Endothelial cell of umbilical vein (primary cell): ENCODE measurements at regions not wholly inside any gene's neighbourhood (a gene's known extent, or its start where the extent isn't known, plus 50 kb on each side); places are given as distances from the start of the nearest gene placed in this dataset.

ENCODE experiments used
- BruUV-seq: library from RNA; stranded (reverse); fragments of 400-500 nt; replicated peaks from 2 replicates; lab custom pipeline; 2021; lab: Mats Ljungman, UMichigan
- CTCF ChIA-PET: fragments of 300-600, 350-600 bp; sonication (Branson Sonifier 250); formaldehyde crosslinking; loops from one replicate; lab custom pipeline; 2021; ENCODE audit warnings: antibody characterized with exemption, inconsistent platforms; lab: Charles Lee
- POLR2A ChIA-PET: fragments of 300-600, 350-600 bp; sonication (Branson Sonifier 250); formaldehyde crosslinking; loops from one replicate; lab custom pipeline; 2021; ENCODE audit warnings: antibody characterized with exemption, inconsistent platforms; lab: Charles Lee
- DNase-seq: peaks from one replicate; pipeline ENCODE4 v3.0.0-alpha.2; 2011; ENCODE audit warnings: low read depth, low spot score
- FAIRE-seq: peaks from 2 replicates; lab custom pipeline; 2011; peaks lifted over from hg19 to GRCh38; lab: Jason Lieb, UNC
- H2AFZ ChIP-seq: 2 replicates; pipeline ENCODE4 v1.6.0; 2012; ENCODE audit warnings: low read depth, low read length, control low read depth, inconsistent platforms
- H3K27ac ChIP-seq: 2 replicates; pipeline ENCODE4 v1.5.1; 2011; ENCODE audit warnings: low read depth, mild to moderate bottlenecking, control low read depth, low read length, moderate library complexity; ENCODE audit not compliant: insufficient read depth
- H3K27me3 ChIP-seq, 2 experiments: 2 replicates each; pipeline versions ENCODE4 v1.6.0 to v1.6.1; 2011; ENCODE audit warnings: low read length in 2 of 2, mixed read lengths in 1 of 2; ENCODE audit not compliant: control insufficient read depth in 2 of 2, insufficient read depth in 2 of 2
- H3K36me3 ChIP-seq, 2 experiments: 2 replicates in 1 of 2; 3 replicates in 1 of 2; pipeline ENCODE4 v1.5.1; 2011; ENCODE audit warnings: low read length in 2 of 2, mild to moderate bottlenecking in 1 of 2, moderate library complexity in 1 of 2; ENCODE audit not compliant: control insufficient read depth in 2 of 2, insufficient read depth in 2 of 2; ENCODE audit errors: extremely low read depth in 1 of 2
- H3K4me1 ChIP-seq: 3 replicates; pipeline ENCODE4 v1.5.1; 2011; ENCODE audit warnings: mild to moderate bottlenecking, low read length; ENCODE audit not compliant: control insufficient read depth, insufficient read depth; ENCODE audit errors: extremely low read depth
- H3K4me2 ChIP-seq: 2 replicates; pipeline ENCODE4 v1.6.1; 2011; ENCODE audit warnings: low read length, control low read depth, mixed read lengths; ENCODE audit not compliant: insufficient read depth
- H3K4me3 ChIP-seq, 3 experiments: fragments of 200-600 bp in 1 of 3; sonication (generic), shearing (Covaris generic) in 1 of 3; replicated peaks in 1 of 3; 2 replicates each; pipeline ENCODE4 v1.5.1; 2011 to 2016; ENCODE audit warnings: control low read depth in 3 of 3, low read length in 3 of 3, mild to moderate bottlenecking in 2 of 3, inconsistent platforms in 1 of 3, low read depth in 1 of 3, moderate library complexity in 1 of 3; ENCODE audit not compliant: insufficient read depth in 1 of 3
- H3K79me2 ChIP-seq: 2 replicates; pipeline ENCODE4 v1.6.0; 2012; ENCODE audit warnings: low read length, inconsistent platforms; ENCODE audit not compliant: control insufficient read depth, insufficient read depth
- H3K9ac ChIP-seq: replicated peaks from 2 replicates; pipeline ENCODE3; 2011; ENCODE audit warnings: low read length, control low read depth; ENCODE audit not compliant: insufficient read depth; ENCODE audit errors: extremely low read depth
- H3K9me1 ChIP-seq: replicated peaks from 3 replicates; pipeline ENCODE4 v1.6.0; 2011; ENCODE audit warnings: mild to moderate bottlenecking, low read length; ENCODE audit not compliant: control insufficient read depth, insufficient read depth; ENCODE audit errors: extremely low read depth
- H3K9me3 ChIP-seq: replicated peaks from 2 replicates; pipeline ENCODE4 v1.5.1; 2012; ENCODE audit warnings: low read length, inconsistent platforms; ENCODE audit not compliant: control insufficient read depth, insufficient read depth
- H4K20me1 ChIP-seq: replicated peaks from 2 replicates; pipeline ENCODE3; 2011; ENCODE audit warnings: mild to moderate bottlenecking, low read length; ENCODE audit not compliant: control insufficient read depth, insufficient read depth; ENCODE audit errors: extremely low read depth
- CTCF ChIP-seq, 2 donors: IDR thresholded peaks; 1 replicate in 1 of 2; 2 replicates in 1 of 2; pipeline ENCODE4 v1.5.1; 2011; ENCODE audit warnings: low read length in 2 of 2, mild to moderate bottlenecking in 2 of 2, moderate library complexity in 2 of 2, control low read depth in 1 of 2, inconsistent platforms in 1 of 2, low read depth in 1 of 2; ENCODE audit not compliant: insufficient read depth in 1 of 2; ENCODE audit errors: extremely low read depth in 1 of 2
- EZH2 ChIP-seq: IDR thresholded peaks from 2 replicates; pipeline ENCODE4 v1.6.1; 2012; ENCODE audit warnings: borderline replicate concordance, low read depth, mild to moderate bottlenecking, moderate library complexity, low read length, inconsistent platforms; ENCODE audit not compliant: severe bottlenecking
- FOS ChIP-seq: IDR thresholded peaks from 2 replicates; pipeline ENCODE4 v1.6.1; 2011; ENCODE audit warnings: mild to moderate bottlenecking, low read length, moderate library complexity, borderline replicate concordance; ENCODE audit not compliant: insufficient read depth
- GATA2 ChIP-seq: IDR thresholded peaks from 2 replicates; pipeline ENCODE4 v1.7.0; 2011; ENCODE audit warnings: low read depth, mild to moderate bottlenecking, moderate library complexity, mixed read lengths, low read length; ENCODE audit not compliant: insufficient read length, insufficient read depth
- JUN ChIP-seq: IDR thresholded peaks from 2 replicates; pipeline ENCODE4 v1.6.1; 2011; ENCODE audit warnings: borderline replicate concordance, low read depth; ENCODE audit not compliant: insufficient read length, insufficient read depth
- MYC ChIP-seq: IDR thresholded peaks from one replicate; pipeline ENCODE4 v1.6.1; 2011; ENCODE audit warnings: mild to moderate bottlenecking, low read depth, low read length
- POLR2A ChIP-seq: IDR thresholded peaks from 2 replicates; pipeline ENCODE4 v1.6.1; 2012; ENCODE audit warnings: low read depth, mild to moderate bottlenecking, control low read depth, low read length
- POLR2AphosphoS5 ChIP-seq: IDR thresholded peaks from 2 replicates; pipeline ENCODE4 v1.6.1; 2012; ENCODE audit warnings: low read depth, mild to moderate bottlenecking, control low read depth, low read length, moderate library complexity; ENCODE audit not compliant: insufficient read depth
- dilution Hi-C: fragments of 300-500 bp; cut with MboI; formaldehyde crosslinking; loops from one replicate; pipeline ENCODE4 v1.15.0; 2019; ENCODE audit warnings: low sequenced_read_pairs; ENCODE audit not compliant: extremely low pct_ligation_motif_present
- intact Hi-C: fragments of 100-400 bp; cut with micrococcal nuclease; formaldehyde crosslinking; loops from one replicate; pipeline ENCODE4 v1.10.0; 2022
- TF ChIP-seq, protein P1 (sequence below): IDR thresholded peaks from 2 replicates; pipeline ENCODE4 v1.6.1; 2011; ENCODE audit not compliant: insufficient read depth, insufficient read length

GRCh38 chr12:97983796-97984195 lies 521.2 kb downstream of the RMST start:
- no peaks in the 10 kb centered on the region for H3K9me1 ChIP-seq
- no peak overlapping the region for H3K27ac ChIP-seq
- no peak overlapping the region for H3K4me3 ChIP-seq
- no peaks in the 10 kb centered on the region for H3K27me3 ChIP-seq
- ChIA-PET CTCF (no interaction called here), POLR2A (no interaction called here)
- TF ChIP-seq JUN (no peak), POLR2AphosphoS5 (no peak), EZH2 (no peak), GATA2 (no peak), FOS (no peak), CTCF (IDR thresholded peaks at IDR 0.05; ENCODE audit: extremely low read depth in 1 of 2, insufficient read depth in 1 of 2, low read depth in 1 of 2, low read length in 2 of 2) (no peak), POLR2A (no peak), MYC (no peak)
- TF ChIP-seq, protein P1, sequence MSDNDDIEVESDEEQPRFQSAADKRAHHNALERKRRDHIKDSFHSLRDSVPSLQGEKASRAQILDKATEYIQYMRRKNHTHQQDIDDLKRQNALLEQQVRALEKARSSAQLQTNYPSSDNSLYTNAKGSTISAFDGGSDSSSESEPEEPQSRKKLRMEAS: no peak
- H3K9me3 ChIP-seq: no peaks in the 10 kb centered on the region
- dilution Hi-C loops (no loop called here), intact Hi-C loops (no loop called here)
- no TSS peak for BruUV-seq
- no peaks in the 10 kb centered on the region for H3K79me2 ChIP-seq
- H4K20me1 ChIP-seq: no peaks in the 10 kb centered on the region
- FAIRE-seq: no peak
- no peak overlapping the region for H3K9ac ChIP-seq
- no peaks in the 10 kb centered on the region for H3K36me3 ChIP-seq
- no peak overlapping the region for H2AFZ ChIP-seq
- no peak overlapping the region for H3K4me2 ChIP-seq
- DNase-seq: no peak
- no peaks in the 10 kb centered on the region for H3K4me1 ChIP-seq
